IMR-90 (cell line): ENCODE measurements at regions not wholly inside any gene's neighbourhood (a gene's known extent, or its start where the extent isn't known, plus 50 kb on each side); places are given as distances from the start of the nearest gene placed in this dataset.

Source experiments
- ATAC-seq: fragments of 200-7000 bp; cut with Tn5 transposase; 2 replicates; pipeline ENCODE4 v1.9.1; 2020; ENCODE audit warnings: low read depth, mild to moderate bottlenecking, moderate library complexity
- BruUV-seq: library from RNA; stranded (reverse); fragments of 400-500 nt; replicated peaks from 2 replicates; lab custom pipeline; 2021; lab: Mats Ljungman, UMichigan
- CTCF ChIA-PET: fragments of 300-600 bp; formaldehyde crosslinking; extraction: SDS; loops from one replicate; lab custom pipeline; 2021; ENCODE audit warnings: antibody characterized with exemption; lab: Yijun Ruan, JAX
- POLR2A ChIA-PET: fragments of 300-600 bp; sonication (Branson Sonifier 250); formaldehyde crosslinking; loops from one replicate; lab custom pipeline; 2022; ENCODE audit warnings: antibody characterized with exemption; ENCODE audit not compliant: unreplicated experiment; lab: Charles Lee
- DNase-seq: peaks from one replicate; pipeline ENCODE4 v3.0.0; 2013
- H2AFZ ChIP-seq: replicated peaks from 2 replicates; pipeline ENCODE3; 2013; ENCODE audit warnings: low read length, mild to moderate bottlenecking; ENCODE audit not compliant: poor library complexity
- H2AK5ac ChIP-seq: 2 replicates; pipeline ENCODE4 v1.6.1; 2013; ENCODE audit warnings: low read depth, low read length, inconsistent platforms
- H2AK9ac ChIP-seq: replicated peaks from 2 replicates; pipeline ENCODE3; 2013; ENCODE audit warnings: mild to moderate bottlenecking, low read depth, low read length, moderate library complexity; ENCODE audit not compliant: poor library complexity
- H2BK120ac ChIP-seq: 2 replicates; pipeline ENCODE4 v1.6.1; 2013; ENCODE audit warnings: low read depth, low read length, inconsistent platforms
- H2BK15ac ChIP-seq: 3 replicates; pipeline ENCODE4 v1.6.1; 2013; ENCODE audit warnings: low read depth, low read length, inconsistent platforms
- H2BK20ac ChIP-seq: 2 replicates; pipeline ENCODE4 v1.6.1; 2013; ENCODE audit warnings: low read depth, mild to moderate bottlenecking, inconsistent platforms, low read length, moderate library complexity
- H2BK5ac ChIP-seq: 2 replicates; pipeline ENCODE4 v1.6.1; 2013; ENCODE audit warnings: mild to moderate bottlenecking, low read depth, low read length, inconsistent platforms; ENCODE audit not compliant: poor library complexity, severe bottlenecking
- H3K14ac ChIP-seq: replicated peaks from 2 replicates; pipeline ENCODE4 v1.6.1; 2013; ENCODE audit warnings: low read depth, low read length, inconsistent platforms
- H3K18ac ChIP-seq: 2 replicates; pipeline ENCODE4 v1.6.1; 2013; ENCODE audit warnings: low read depth, low read length, control low read depth
- H3K23ac ChIP-seq: 2 replicates; pipeline ENCODE4 v1.6.1; 2013; ENCODE audit warnings: low read depth, low read length, inconsistent platforms
- H3K27ac ChIP-seq: 2 replicates; pipeline ENCODE4 v1.5.1; 2013; ENCODE audit warnings: mild to moderate bottlenecking, control low read depth, low read length; ENCODE audit not compliant: insufficient read depth
- H3K27me3 ChIP-seq: 2 replicates; pipeline ENCODE4 v1.6.1; 2013; ENCODE audit warnings: low read length; ENCODE audit not compliant: control insufficient read depth, insufficient read depth
- H3K36me3 ChIP-seq: 2 replicates; pipeline ENCODE4 v1.6.1; 2013; ENCODE audit warnings: low read length, mixed read lengths; ENCODE audit not compliant: control insufficient read depth, insufficient read depth
- H3K4ac ChIP-seq: 2 replicates; pipeline ENCODE4 v1.6.1; 2013; ENCODE audit warnings: low read depth, low read length, inconsistent platforms
- H3K4me1 ChIP-seq: 2 replicates; pipeline ENCODE4 v1.6.1; 2013; ENCODE audit warnings: low read length, mixed read lengths; ENCODE audit not compliant: control insufficient read depth, insufficient read depth
- H3K4me2 ChIP-seq: 2 replicates; pipeline ENCODE4 v1.6.1; 2013; ENCODE audit warnings: low read depth, mild to moderate bottlenecking, control low read depth, low read length, moderate library complexity
- H3K4me3 ChIP-seq: 2 replicates; pipeline ENCODE4 v1.5.1; 2013; ENCODE audit warnings: low read depth, mild to moderate bottlenecking, control low read depth, low read length, moderate library complexity; ENCODE audit not compliant: insufficient read depth
- H3K56ac ChIP-seq: 2 replicates; pipeline ENCODE4 v1.6.1; 2013; ENCODE audit warnings: low read length, inconsistent platforms; ENCODE audit not compliant: insufficient read depth; ENCODE audit errors: extremely low read depth
- H3K79me1 ChIP-seq, 2 experiments: 2 replicates each; pipeline ENCODE4 v1.6.1; 2013; ENCODE audit warnings: low read length in 2 of 2, inconsistent platforms in 1 of 2, low read depth in 1 of 2
- H3K9ac ChIP-seq: 2 replicates; pipeline ENCODE4 v1.6.1; 2013; ENCODE audit warnings: low read depth, low read length, control low read depth
- H3K9me1 ChIP-seq: 2 replicates; pipeline ENCODE4 v1.6.1; 2013; ENCODE audit warnings: low read length, inconsistent platforms; ENCODE audit not compliant: insufficient read depth
- H3K9me3 ChIP-seq: 2 replicates; pipeline ENCODE4 v1.6.1; 2013; ENCODE audit warnings: low read length; ENCODE audit not compliant: control insufficient read depth, insufficient read depth
- H4K20me1 ChIP-seq: 2 replicates; pipeline ENCODE4 v1.6.1; 2013; ENCODE audit warnings: low read length, inconsistent platforms; ENCODE audit not compliant: insufficient read depth
- H4K5ac ChIP-seq: 2 replicates; pipeline ENCODE4 v1.6.1; 2013; ENCODE audit warnings: mild to moderate bottlenecking, low read depth, low read length, control low read depth
- H4K8ac ChIP-seq, 2 experiments: 2 replicates each; pipeline ENCODE4 v1.6.1; 2013; ENCODE audit warnings: low read depth in 2 of 2, low read length in 2 of 2, control low read depth in 1 of 2, inconsistent platforms in 1 of 2
- H4K91ac ChIP-seq: 2 replicates; pipeline ENCODE4 v1.6.1; 2013; ENCODE audit warnings: low read depth, low read length, inconsistent platforms; ENCODE audit not compliant: insufficient read depth
- BHLHE40 ChIP-seq: fragments of 150-350 bp; IDR thresholded peaks from 2 replicates; pipeline ENCODE4 v1.6.1; 2016; ENCODE audit warnings: mild to moderate bottlenecking, low read depth, low read length
- CEBPB ChIP-seq: IDR thresholded peaks from 2 replicates; pipeline ENCODE4 v1.6.1; 2012; ENCODE audit warnings: low read depth, low read length, improper control_type of control experiment
- CHD1 ChIP-seq: IDR thresholded peaks from 2 replicates; pipeline ENCODE4 v1.6.1; 2012; ENCODE audit warnings: low read depth, low read length, improper control_type of control experiment
- CTCF ChIP-seq: conservative IDR thresholded peaks from 2 replicates; pipeline ENCODE4 v1.5.1; 2012; ENCODE audit warnings: mild to moderate bottlenecking, low read depth, low read length, improper control_type of control experiment
- FOS ChIP-seq: fragments of 150-350 bp; IDR thresholded peaks from 2 replicates; pipeline ENCODE4 v1.6.1; 2016; ENCODE audit warnings: low read depth, low read length
- MAFK ChIP-seq: IDR thresholded peaks from 2 replicates; pipeline ENCODE4 v1.6.1; 2012; ENCODE audit warnings: low read depth, low read length, improper control_type of control experiment
- MAZ ChIP-seq: IDR thresholded peaks from 2 replicates; pipeline ENCODE4 v1.6.1; 2012; ENCODE audit warnings: low read depth, mild to moderate bottlenecking, low read length, improper control_type of control experiment, moderate library complexity, borderline replicate concordance
- MXI1 ChIP-seq: IDR thresholded peaks from 2 replicates; pipeline ENCODE4 v1.6.1; 2012; ENCODE audit warnings: low read depth, mild to moderate bottlenecking, low read length, moderate library complexity, borderline replicate concordance
- NFE2L2 ChIP-seq: fragments of 150-350 bp; IDR thresholded peaks from 2 replicates; pipeline ENCODE4 v1.6.1; 2016; ENCODE audit warnings: low read depth, mild to moderate bottlenecking, low read length
- POLR2A ChIP-seq: IDR thresholded peaks from 2 replicates; pipeline ENCODE4 v1.6.1; 2012; ENCODE audit warnings: mild to moderate bottlenecking, low read depth, low read length
- RAD21 ChIP-seq: IDR thresholded peaks from 2 replicates; pipeline ENCODE4 v1.6.1; 2012; ENCODE audit warnings: low read length, improper control_type of control experiment
- RCOR1 ChIP-seq: IDR thresholded peaks from 2 replicates; pipeline ENCODE4 v1.6.1; 2012; ENCODE audit warnings: mild to moderate bottlenecking, low read length, improper control_type of control experiment; ENCODE audit not compliant: insufficient replicate concordance
- RFX5 ChIP-seq: IDR thresholded peaks from 2 replicates; pipeline ENCODE4 v1.8.0; 2012; ENCODE audit warnings: low read depth, mild to moderate bottlenecking, low read length, moderate library complexity
- SMC3 ChIP-seq: fragments of 150-350 bp; IDR thresholded peaks from 2 replicates; pipeline ENCODE4 v1.6.1; 2016; ENCODE audit warnings: low read depth, mild to moderate bottlenecking, antibody characterized with exemption, low read length, moderate library complexity
- WGBS, 2 experiments: methylation state at CpG; one replicate each; pipeline versions ENCODE4 v1.1.5 to v1.1.7; 2013; ENCODE audit warnings: missing lambda C conversion rate in 2 of 2; ENCODE audit not compliant: insufficient read length in 1 of 2; ENCODE audit errors: extremely low coverage in 2 of 2; 5-methylcytosine and 5-hydroxymethylcytosine counted together
- dilution Hi-C: fragments of 300-500 bp; cut with HindIII; formaldehyde crosslinking; loops from one replicate; pipeline ENCODE4 v1.14.3; 2018; ENCODE audit warnings: low sequenced_read_pairs; ENCODE audit not compliant: unreplicated experiment
- in situ Hi-C: fragments of 300-500 bp; cut with MboI; formaldehyde crosslinking; loops from 3 replicates; pipeline ENCODE4 v1.14.3; 2019; ENCODE audit warnings: low sequenced_read_pairs, inconsistent platforms, mixed read lengths
- intact Hi-C: fragments of 100-400 bp; cut with micrococcal nuclease; formaldehyde crosslinking; loops from 2 replicates; pipeline ENCODE4 v1.10.0; 2022
- TF ChIP-seq, protein P1 (sequence below): fragments of 150-350 bp; IDR thresholded peaks from 2 replicates; pipeline ENCODE4 v1.6.1; 2017; ENCODE audit warnings: mild to moderate bottlenecking, antibody characterized with exemption, low read length, low read depth
- TF ChIP-seq, protein P2 (sequence below): fragments of 150-350 bp; IDR thresholded peaks from 2 replicates; pipeline ENCODE4 v1.6.1; 2016; ENCODE audit warnings: low read depth, mild to moderate bottlenecking, low read length, moderate library complexity, borderline replicate concordance

DNA sequence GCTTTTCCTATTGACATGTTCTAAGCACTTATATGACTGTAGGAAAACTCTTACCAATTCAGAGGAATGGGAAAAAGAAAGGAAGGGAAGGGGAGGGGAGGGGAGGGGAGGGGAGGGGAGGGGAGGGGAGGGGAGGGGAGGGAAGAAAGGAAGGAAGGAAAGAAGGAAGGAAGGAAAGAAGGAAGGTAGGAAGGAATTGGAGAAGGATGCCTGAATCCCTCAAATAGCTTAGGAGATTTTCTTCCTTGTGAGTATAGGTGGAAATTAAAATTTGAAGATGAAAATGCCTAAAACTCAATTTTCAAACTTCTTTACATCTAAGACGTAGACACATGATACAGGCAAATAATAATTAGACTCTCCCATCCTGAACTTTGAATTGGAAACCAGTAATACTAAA is 463.1 kb downstream of the SATB2 start:
- Histone ChIP-seq H3K9ac (no peak overlapping the region), H3K27me3 (no peaks in the 10 kb centered on the region), H4K20me1 (no peaks in the 10 kb centered on the region), H4K5ac (no peak overlapping the region), H3K56ac (no peak overlapping the region), H3K4me2 (no peak overlapping the region), H3K4ac (no peak overlapping the region), H3K79me1 (no peaks in the 10 kb centered on the region), H2BK15ac (no peak overlapping the region), H3K18ac (no peak overlapping the region), H3K14ac (no peak overlapping the region), H3K4me3 (no peak overlapping the region), H3K27ac (no peak overlapping the region), H2BK20ac (no peak overlapping the region), H4K8ac (no peak overlapping the region), H2AK5ac (no peak overlapping the region), H2BK120ac (no peak overlapping the region), H3K36me3 (no peaks in the 10 kb centered on the region), H3K9me1 (no peaks in the 10 kb centered on the region), H3K4me1 (no peaks in the 10 kb centered on the region), H3K23ac (no peak overlapping the region), H2BK5ac (no peak overlapping the region), H3K9me3 (no peaks in the 10 kb centered on the region), H4K91ac (no peak overlapping the region), H2AFZ (no peak overlapping the region), H2AK9ac (no peak overlapping the region)
- CTCF ChIA-PET = no interaction called here
- dilution Hi-C loops = no loop called here
- DNase-seq (no peak), ATAC-seq (no peak)
- TF ChIP-seq BHLHE40 (no peak), CTCF (no peak), CHD1 (no peak), NFE2L2 (no peak), SMC3 (no peak), POLR2A (no peak), RCOR1 (no peak), MAZ (no peak), MAFK (no peak), RAD21 (no peak), RFX5 (no peak), CEBPB (no peak), MXI1 (no peak), FOS (no peak)
- TF ChIP-seq, protein P1, sequence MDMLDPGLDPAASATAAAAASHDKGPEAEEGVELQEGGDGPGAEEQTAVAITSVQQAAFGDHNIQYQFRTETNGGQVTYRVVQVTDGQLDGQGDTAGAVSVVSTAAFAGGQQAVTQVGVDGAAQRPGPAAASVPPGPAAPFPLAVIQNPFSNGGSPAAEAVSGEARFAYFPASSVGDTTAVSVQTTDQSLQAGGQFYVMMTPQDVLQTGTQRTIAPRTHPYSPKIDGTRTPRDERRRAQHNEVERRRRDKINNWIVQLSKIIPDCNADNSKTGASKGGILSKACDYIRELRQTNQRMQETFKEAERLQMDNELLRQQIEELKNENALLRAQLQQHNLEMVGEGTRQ = no peak
- TF ChIP-seq, protein P2, sequence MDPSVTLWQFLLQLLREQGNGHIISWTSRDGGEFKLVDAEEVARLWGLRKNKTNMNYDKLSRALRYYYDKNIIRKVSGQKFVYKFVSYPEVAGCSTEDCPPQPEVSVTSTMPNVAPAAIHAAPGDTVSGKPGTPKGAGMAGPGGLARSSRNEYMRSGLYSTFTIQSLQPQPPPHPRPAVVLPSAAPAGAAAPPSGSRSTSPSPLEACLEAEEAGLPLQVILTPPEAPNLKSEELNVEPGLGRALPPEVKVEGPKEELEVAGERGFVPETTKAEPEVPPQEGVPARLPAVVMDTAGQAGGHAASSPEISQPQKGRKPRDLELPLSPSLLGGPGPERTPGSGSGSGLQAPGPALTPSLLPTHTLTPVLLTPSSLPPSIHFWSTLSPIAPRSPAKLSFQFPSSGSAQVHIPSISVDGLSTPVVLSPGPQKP = no peak
- no TSS peak for BruUV-seq
- intact Hi-C loops = no loop called here
- POLR2A ChIA-PET = no interaction called here
- in situ Hi-C loops = no loop called here
- no CpG with 5 or more reads among the region's 1 CpG for WGBS, 2 experiments
